Activated T-cell treated with anti-CD3 and anti-CD28 coated beads, Interleukin-2, amount 50 U/mL, for 24 hours (primary cell): ENCODE measurements at regions not wholly inside any gene's neighbourhood (a gene's known extent, or its start where the extent isn't known, plus 50 kb on each side); places are given as distances from the start of the nearest gene placed in this dataset.
"Not testable (repeated sequence)": the region's sequence is repeated elsewhere in the genome, so short reads cannot be mapped to it uniquely, and the experiment has no call there.

Experiments used
- DNase-seq: peaks from one replicate; pipeline ENCODE4 v3.0.0-alpha.2; 2020
- H3K27ac Mint-ChIP-seq: 2 replicates; pipeline ENCODE4 v1.8.0; 2020; ENCODE audit warnings: mild to moderate bottlenecking, mixed read lengths
- H3K27me3 Mint-ChIP-seq: 2 replicates; pipeline ENCODE4 v1.8.0; 2020; ENCODE audit warnings: mixed read lengths
- H3K36me3 Mint-ChIP-seq: 2 replicates; pipeline ENCODE4 v1.8.0; 2020; ENCODE audit warnings: low read depth, mixed read lengths
- H3K4me1 Mint-ChIP-seq: 2 replicates; pipeline ENCODE4 v1.8.0; 2020; ENCODE audit warnings: low read depth, mixed read lengths
- H3K4me3 Mint-ChIP-seq: 2 replicates; pipeline ENCODE4 v1.8.0; 2020; ENCODE audit warnings: mild to moderate bottlenecking, moderate library complexity, mixed read lengths
- H3K9me3 Mint-ChIP-seq: 2 replicates; pipeline ENCODE4 v1.8.0; 2020; ENCODE audit warnings: mixed read lengths

GRCh38 chr13:81379183-81379582 is 1038.3 kb upstream of the SPRY2 start:
- Mint-ChIP-seq H3K36me3 (no peaks in the 10 kb centered on the region), H3K4me1 (no peaks in the 10 kb centered on the region), H3K9me3 (peaks cover 18% of the 10 kb centered on the region), H3K27me3 (no peaks in the 10 kb centered on the region), H3K27ac (no peak overlapping the region), H3K4me3 (no peak overlapping the region)
- DNase-seq, result no peak

DNA sequence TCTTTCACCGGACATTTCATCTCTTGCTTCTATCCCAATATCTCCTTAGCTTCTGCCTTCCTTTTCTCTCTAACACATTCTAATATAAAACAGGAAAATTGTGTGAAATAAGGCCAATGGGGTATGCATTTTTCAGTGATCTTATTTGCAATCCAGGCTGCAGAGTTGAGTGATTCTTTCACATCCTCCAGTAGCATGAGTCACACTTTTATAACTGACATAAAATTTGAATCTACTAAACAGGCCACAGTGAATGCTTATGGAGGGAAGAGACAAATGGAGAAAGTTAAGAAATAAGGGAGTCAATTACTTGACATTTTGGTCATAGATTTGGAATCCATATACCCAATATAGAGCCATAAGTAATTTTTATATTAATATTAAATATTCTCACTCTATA is 1037.0 kb upstream of the SPRY2 start:
- no peaks in the 10 kb centered on the region for H3K4me1 Mint-ChIP-seq
- no peaks in the 10 kb centered on the region for H3K27me3 Mint-ChIP-seq
- no peak overlapping the region for H3K27ac Mint-ChIP-seq
- peaks cover 12% of the 10 kb centered on the region for H3K9me3 Mint-ChIP-seq
- H3K36me3 Mint-ChIP-seq, result no peaks in the 10 kb centered on the region
- no peak for DNase-seq
- H3K4me3 Mint-ChIP-seq, result no peak overlapping the region

- Mint-ChIP-seq H3K4me1 (no peaks in the 10 kb centered on the region), H3K4me3 (no peak overlapping the region), H3K36me3 (no peaks in the 10 kb centered on the region), H3K27ac (no peak overlapping the region), H3K27me3 (no peaks in the 10 kb centered on the region), H3K9me3 (peaks cover 13% of the 10 kb centered on the region)
- no peak for DNase-seq
Observed at GRCh38 chr13:81375709-81376108, 1034.8 kb upstream of the SPRY2 start.

GRCh38 chr13:81362711-81363110 is 1021.8 kb upstream of the SPRY2 start:
- peaks cover 29% of the 10 kb centered on the region for H3K9me3 Mint-ChIP-seq
- not testable (repeated sequence) for H3K27me3 Mint-ChIP-seq, H3K27ac Mint-ChIP-seq, H3K4me3 Mint-ChIP-seq, DNase-seq, H3K4me1 Mint-ChIP-seq, H3K36me3 Mint-ChIP-seq

- no peak overlapping the region for H3K4me3 Mint-ChIP-seq
- no peaks in the 10 kb centered on the region for H3K36me3 Mint-ChIP-seq
- H3K27me3 Mint-ChIP-seq, result no peaks in the 10 kb centered on the region
- H3K27ac Mint-ChIP-seq, result no peak overlapping the region
- peaks cover 9% of the 10 kb centered on the region for H3K9me3 Mint-ChIP-seq
- DNase-seq, result no peak
- H3K4me1 Mint-ChIP-seq, result no peaks in the 10 kb centered on the region
Observed at GRCh38 chr13:81350056-81350455, 1009.1 kb upstream of the SPRY2 start.

DNA sequence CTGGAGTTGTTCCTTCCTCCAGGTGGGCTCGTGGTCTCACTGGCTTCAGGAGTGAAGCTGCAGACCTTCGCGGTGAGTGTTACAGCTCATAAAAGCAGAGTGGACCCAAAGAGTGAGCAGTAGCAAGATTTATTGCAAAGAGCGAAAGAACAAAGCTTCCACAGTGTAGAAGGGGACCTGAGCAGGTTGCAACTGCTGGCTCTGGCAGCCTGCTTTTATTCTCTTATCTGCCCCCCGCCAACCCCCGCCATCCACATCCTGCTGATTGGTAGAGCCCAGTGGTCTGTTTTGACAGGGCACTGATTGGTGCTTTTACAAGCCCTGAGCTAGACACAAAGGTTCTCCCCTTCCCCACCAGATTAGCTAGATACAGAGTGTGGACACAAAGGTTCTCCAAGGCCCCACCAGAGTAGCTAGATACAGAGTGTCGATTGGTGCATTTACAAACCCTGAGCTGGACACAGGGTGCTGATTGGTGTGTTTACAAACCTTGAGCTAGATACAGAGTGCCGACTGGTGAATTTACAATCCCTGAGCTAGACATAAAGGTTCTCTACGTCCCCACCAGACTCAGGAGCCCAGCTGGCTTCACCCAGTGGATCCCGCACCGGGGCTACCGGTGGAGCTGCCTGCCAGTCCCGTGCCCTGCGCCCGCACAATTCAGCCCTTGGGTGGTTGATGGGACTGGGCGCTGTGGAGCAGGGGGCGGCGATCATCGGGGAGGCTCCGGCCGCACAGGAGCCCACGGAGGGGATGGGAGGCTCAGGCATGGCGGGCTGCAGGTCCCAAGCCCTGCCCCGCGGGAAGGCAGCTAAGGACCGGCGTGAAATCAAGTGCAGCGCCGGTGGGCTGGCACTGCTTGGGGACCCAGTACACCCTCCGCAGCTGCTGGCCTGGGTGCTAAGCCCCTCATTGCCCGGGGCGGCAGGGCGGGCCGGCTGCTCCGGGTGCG is 999.5 kb upstream of the SPRY2 start:
- not testable (repeated sequence) for DNase-seq, H3K27me3 Mint-ChIP-seq, H3K4me1 Mint-ChIP-seq, H3K27ac Mint-ChIP-seq, H3K36me3 Mint-ChIP-seq, H3K4me3 Mint-ChIP-seq
- H3K9me3 Mint-ChIP-seq, result peaks cover 21% of the 10 kb centered on the region

DNA sequence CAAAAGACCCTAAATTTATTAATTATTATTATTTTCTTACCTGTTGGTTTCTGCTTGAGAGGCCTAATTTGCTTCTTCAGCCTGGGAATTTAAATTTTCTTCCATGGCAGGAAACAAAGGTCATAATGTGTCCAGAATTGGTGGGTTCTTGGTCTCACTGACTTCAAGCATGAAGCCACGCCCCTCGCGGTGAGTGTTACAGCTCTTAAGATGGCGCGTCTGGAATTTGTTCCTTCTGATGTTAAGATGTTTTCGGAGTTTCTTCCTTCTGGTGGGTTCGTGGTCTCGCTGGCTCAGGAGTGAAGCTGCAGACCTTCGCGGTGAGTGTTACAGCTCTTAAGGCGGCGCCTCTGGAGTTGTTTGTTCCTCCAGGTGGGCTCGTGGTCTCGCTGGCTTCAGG is 998.7 kb upstream of the SPRY2 start:
- H3K4me1 Mint-ChIP-seq, H3K27ac Mint-ChIP-seq, H3K36me3 Mint-ChIP-seq, H3K27me3 Mint-ChIP-seq, DNase-seq, H3K4me3 Mint-ChIP-seq: not testable (repeated sequence)
- peaks cover 20% of the 10 kb centered on the region for H3K9me3 Mint-ChIP-seq

GRCh38 chr13:81334481-81334880 is 993.6 kb upstream of the SPRY2 start:
- DNase-seq, result no peak
- Mint-ChIP-seq H3K27ac (no peak overlapping the region), H3K4me3 (no peak overlapping the region), H3K27me3 (no peaks in the 10 kb centered on the region), H3K9me3 (peaks cover 2% of the 10 kb centered on the region), H3K36me3 (no peaks in the 10 kb centered on the region), H3K4me1 (no peaks in the 10 kb centered on the region)

DNA sequence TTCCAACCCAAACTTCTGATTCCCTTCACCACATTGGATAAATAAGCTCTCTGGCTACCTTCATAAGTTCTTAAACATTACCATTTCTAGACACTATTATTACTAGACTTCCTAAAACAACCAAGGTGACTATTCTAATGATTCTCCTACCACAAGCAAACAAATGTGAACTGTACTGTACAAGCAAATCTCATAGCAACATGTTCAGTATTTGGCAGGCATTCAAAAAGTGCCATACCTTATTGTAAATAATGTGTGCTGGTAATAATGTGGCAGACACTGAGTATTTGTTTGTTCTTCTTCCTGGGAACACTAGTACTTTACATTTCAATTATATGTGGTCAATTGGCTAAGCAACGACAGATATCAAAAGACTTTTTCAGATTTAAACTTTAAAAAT is 986.0 kb upstream of the SPRY2 start:
- H3K27me3 Mint-ChIP-seq, result no peaks in the 10 kb centered on the region
- no peak for DNase-seq
- H3K27ac Mint-ChIP-seq, result no peak overlapping the region
- H3K36me3 Mint-ChIP-seq, result no peaks in the 10 kb centered on the region
- no peaks in the 10 kb centered on the region for H3K4me1 Mint-ChIP-seq
- H3K4me3 Mint-ChIP-seq, result no peak overlapping the region
- peaks cover 4% of the 10 kb centered on the region for H3K9me3 Mint-ChIP-seq

DNA sequence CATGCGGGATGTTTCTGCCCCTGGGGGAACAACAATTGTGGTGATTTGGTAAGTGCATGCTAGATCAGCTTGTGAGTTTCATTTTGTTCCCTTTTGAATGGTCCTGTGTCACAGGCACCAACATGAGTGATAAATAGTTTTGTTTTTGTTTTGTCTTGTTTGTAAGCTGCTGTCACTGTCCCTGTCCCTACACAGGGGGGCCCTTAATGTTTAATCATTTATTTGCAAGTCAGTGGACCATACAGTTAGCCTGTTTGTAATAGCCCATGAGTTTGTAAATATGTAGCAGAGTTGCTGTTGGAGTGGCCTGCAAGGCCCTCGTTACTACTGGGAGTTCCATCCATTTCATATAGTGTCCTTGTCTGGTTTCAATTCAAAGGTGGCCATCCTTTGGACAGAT is 979.6 kb upstream of the SPRY2 start:
- H3K36me3 Mint-ChIP-seq, result no peaks in the 10 kb centered on the region
- no peaks in the 10 kb centered on the region for H3K27me3 Mint-ChIP-seq
- no peaks in the 10 kb centered on the region for H3K4me1 Mint-ChIP-seq
- H3K4me3 Mint-ChIP-seq, result no peak overlapping the region
- DNase-seq, result no peak
- no peak overlapping the region for H3K27ac Mint-ChIP-seq
- H3K9me3 Mint-ChIP-seq, result peaks cover 19% of the 10 kb centered on the region

- H3K27me3 Mint-ChIP-seq, result no peaks in the 10 kb centered on the region
- no peak overlapping the region for H3K27ac Mint-ChIP-seq
- no peaks in the 10 kb centered on the region for H3K36me3 Mint-ChIP-seq
- no peaks in the 10 kb centered on the region for H3K4me1 Mint-ChIP-seq
- peaks cover 20% of the 10 kb centered on the region for H3K9me3 Mint-ChIP-seq
- DNase-seq, result no peak
- H3K4me3 Mint-ChIP-seq, result no peak overlapping the region
Observed at GRCh38 chr13:81319351-81319750, 978.4 kb upstream of the SPRY2 start.

GRCh38 chr13:81318231-81319019 is 977.5 kb upstream of the SPRY2 start:
- Mint-ChIP-seq H3K36me3 (no peaks in the 10 kb centered on the region), H3K27ac (no peak overlapping the region), H3K9me3 (peaks cover 20% of the 10 kb centered on the region), H3K4me3 (no peak overlapping the region), H3K4me1 (no peaks in the 10 kb centered on the region), H3K27me3 (no peaks in the 10 kb centered on the region)
- DNase-seq, result no peak

DNA sequence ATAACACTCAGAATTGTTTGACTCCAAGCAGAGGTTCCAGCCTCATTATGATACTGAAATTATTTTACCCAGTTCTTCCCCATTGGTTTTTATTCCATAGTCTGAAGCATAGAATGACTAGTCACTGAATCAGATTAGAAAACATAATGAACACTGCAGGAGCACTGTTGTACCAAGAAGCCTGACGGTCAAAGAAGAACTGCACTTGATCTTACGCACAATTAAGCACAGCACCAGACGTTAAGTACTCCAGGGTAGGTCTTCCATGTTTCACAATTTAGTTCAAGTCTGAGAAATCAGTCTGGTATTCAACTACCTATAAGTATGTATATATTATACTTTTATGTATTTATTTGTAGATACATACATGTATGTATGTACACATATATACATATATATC is 973.5 kb upstream of the SPRY2 start:
- Mint-ChIP-seq H3K4me3 (no peak overlapping the region), H3K9me3 (peaks cover 8% of the 10 kb centered on the region), H3K27ac (no peak overlapping the region), H3K27me3 (no peaks in the 10 kb centered on the region), H3K4me1 (no peaks in the 10 kb centered on the region), H3K36me3 (no peaks in the 10 kb centered on the region)
- no peak for DNase-seq

DNA sequence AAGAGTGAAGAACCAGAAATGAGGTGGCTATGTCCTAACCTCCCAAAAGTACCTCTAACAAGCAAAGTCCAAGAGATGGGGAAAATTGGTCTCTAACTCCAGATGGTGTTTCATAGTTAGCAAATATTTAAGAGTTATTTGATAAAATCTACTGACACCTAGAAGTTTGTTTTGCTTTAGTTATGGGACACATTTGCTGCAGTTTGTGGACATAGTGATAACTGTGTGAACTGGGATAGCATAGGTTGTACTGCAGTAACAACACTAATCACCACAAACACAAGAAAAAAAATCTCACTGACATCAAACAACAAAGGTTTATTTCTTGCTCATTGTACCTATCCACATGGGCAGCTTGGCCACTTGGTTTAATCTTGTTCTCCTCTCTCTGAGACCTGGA is 965.0 kb upstream of the SPRY2 start:
- Mint-ChIP-seq H3K27ac (no peak overlapping the region), H3K4me3 (no peak overlapping the region), H3K9me3 (peaks cover 11% of the 10 kb centered on the region), H3K27me3 (no peaks in the 10 kb centered on the region), H3K36me3 (no peaks in the 10 kb centered on the region), H3K4me1 (no peaks in the 10 kb centered on the region)
- no peak for DNase-seq

DNA sequence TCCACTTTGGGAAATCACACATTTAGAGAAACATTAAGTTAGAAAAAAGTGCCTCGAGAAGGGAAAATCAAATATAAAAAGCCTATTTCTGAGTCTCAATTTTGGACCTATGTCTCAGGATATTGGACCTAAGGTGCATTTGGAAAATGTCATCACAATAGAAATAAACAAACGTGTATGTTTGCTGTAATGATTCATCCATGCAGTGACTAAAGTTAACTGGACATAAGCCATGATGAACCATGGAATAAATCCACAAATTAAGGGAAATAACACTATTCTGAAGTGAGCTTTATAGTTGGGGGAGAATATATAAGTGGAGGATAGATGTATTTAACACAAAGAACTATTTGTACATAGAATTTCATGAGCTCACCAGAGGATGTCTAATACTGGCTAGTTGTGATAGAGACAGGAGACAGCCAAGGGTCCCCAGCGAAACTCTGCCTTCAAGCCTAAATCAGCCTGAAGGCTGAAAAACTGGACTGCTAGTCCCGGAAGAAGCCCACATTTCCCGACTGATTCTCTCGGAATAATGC is 963.3 kb upstream of the SPRY2 start:
- H3K4me1 Mint-ChIP-seq, result no peaks in the 10 kb centered on the region

More for the DNA sequence above, 963.3 kb upstream of the SPRY2 start:
- Mint-ChIP-seq H3K4me3 (no peak overlapping the region), H3K27ac (no peak overlapping the region), H3K9me3 (peaks cover 11% of the 10 kb centered on the region), H3K36me3 (no peaks in the 10 kb centered on the region), H3K27me3 (no peaks in the 10 kb centered on the region)
- DNase-seq, result no peak
